K562 (cell line): ENCODE measurements at regions not wholly inside any gene's neighbourhood (a gene's known extent, or its start where the extent isn't known, plus 50 kb on each side); places are given as distances from the start of the nearest gene placed in this dataset.

Experiments used
- ATAC-seq: fragments of 200-7000 bp; cut with Tn5 transposase; 3 replicates; pipeline ENCODE4 v1.9.1; 2020; ENCODE audit warnings: moderate library complexity
- BruUV-seq: library from RNA; stranded (reverse); fragments of 400-500 nt; replicated peaks from 2 replicates; lab custom pipeline; 2021; lab: Mats Ljungman, UMichigan
- CTCF ChIA-PET: fragments of 300-600 bp; formaldehyde crosslinking; extraction: SDS; loops from one replicate; lab custom pipeline; 2021; ENCODE audit warnings: low intra/inter-chr PET ratio; lab: Yijun Ruan, JAX
- POLR2A ChIA-PET: fragments of 300-600, 350-650 bp; sonication (Branson Sonifier 250); formaldehyde crosslinking; extraction: SDS; loops from one replicate; lab custom pipeline; 2021; ENCODE audit warnings: antibody characterized with exemption, inconsistent platforms; lab: Yijun Ruan, JAX
- DNase-seq, 4 experiments: peaks; one replicate each; pipeline versions ENCODE4 v3.0.0 to v3.0.0-alpha.2; 2011 to 2018; ENCODE audit warnings: low spot score in 3 of 4, mixed read lengths in 3 of 4; ENCODE audit errors: extremely low read depth in 1 of 4
- FAIRE-seq: peaks from 2 replicates; lab custom pipeline; 2011; peaks lifted over from hg19 to GRCh38; lab: Jason Lieb, UNC
- H2AFZ ChIP-seq: 2 replicates; pipeline ENCODE4 v1.6.0; 2011; ENCODE audit warnings: low read depth, low read length, control low read depth, inconsistent platforms
- H3K27ac ChIP-seq: fragments of 200-600 bp; 3 replicates; pipeline ENCODE4 v1.8.0; 2011; ENCODE audit warnings: low read depth, mild to moderate bottlenecking, control low read depth, inconsistent platforms, low read length, moderate library complexity, mixed read lengths; ENCODE audit errors: extremely low read depth
- H3K27me3 ChIP-seq, 2 experiments: fragments of 300-600 bp in 1 of 2; 2 replicates in 1 of 2; 3 replicates in 1 of 2; pipeline versions ENCODE4 v1.6.0 to v1.8.0; 2011; ENCODE audit warnings: inconsistent platforms in 2 of 2, low read length in 2 of 2, mild to moderate bottlenecking in 1 of 2, mixed read lengths in 1 of 2, moderate library complexity in 1 of 2; ENCODE audit not compliant: control insufficient read depth in 2 of 2, insufficient read depth in 2 of 2
- H3K36me3 ChIP-seq: fragments of 300-600 bp; 3 replicates; pipeline ENCODE4 v1.8.0; 2011; ENCODE audit warnings: mild to moderate bottlenecking, low read length, inconsistent platforms; ENCODE audit not compliant: control insufficient read depth, insufficient read depth
- H3K4me1 ChIP-seq, 2 experiments: fragments of 200-600 bp in 1 of 2; replicated peaks in 1 of 2; 2 replicates in 1 of 2; 3 replicates in 1 of 2; pipeline versions ENCODE4 v1.5.1 to v1.8.0; 2011; ENCODE audit warnings: inconsistent platforms in 2 of 2, low read length in 2 of 2, mild to moderate bottlenecking in 1 of 2, mixed read lengths in 1 of 2, moderate library complexity in 1 of 2; ENCODE audit not compliant: control insufficient read depth in 2 of 2, insufficient read depth in 2 of 2
- H3K4me2 ChIP-seq: 2 replicates; pipeline ENCODE4 v1.6.1; 2011; ENCODE audit warnings: low read length, control low read depth, inconsistent platforms, mixed read lengths; ENCODE audit not compliant: insufficient read depth
- H3K4me3 ChIP-seq: fragments of 200-600 bp; sonication (generic), shearing (Covaris generic); 2 replicates; pipeline ENCODE4 v1.5.1; 2016; ENCODE audit warnings: control low read depth, inconsistent platforms
- H3K79me2 ChIP-seq: fragments of 200-600 bp; 3 replicates; pipeline ENCODE4 v1.8.0; 2011; ENCODE audit warnings: low read length, inconsistent platforms; ENCODE audit not compliant: control insufficient read depth, insufficient read depth
- H3K9ac ChIP-seq, 2 experiments: 2 replicates each; pipeline versions ENCODE4 v1.6.0 to v1.6.1; 2011; ENCODE audit warnings: low read depth in 2 of 2, low read length in 2 of 2, control low read depth in 1 of 2, inconsistent platforms in 1 of 2, mild to moderate bottlenecking in 1 of 2, mixed read lengths in 1 of 2; ENCODE audit not compliant: insufficient read depth in 1 of 2
- H3K9me1 ChIP-seq: one replicate; pipeline ENCODE4 v1.6.0; 2011; ENCODE audit warnings: inconsistent platforms, mild to moderate bottlenecking, low read length, moderate library complexity; ENCODE audit not compliant: control insufficient read depth, insufficient read depth
- H3K9me3 ChIP-seq: replicated peaks from 2 replicates; pipeline ENCODE4 v1.5.1; 2011; ENCODE audit warnings: low read depth, low read length, inconsistent platforms; ENCODE audit not compliant: control insufficient read depth, insufficient read depth
- H4K20me1 ChIP-seq: replicated peaks from 2 replicates; pipeline ENCODE4 v1.6.1; 2011; ENCODE audit warnings: low read length, inconsistent platforms, mixed read lengths; ENCODE audit not compliant: control insufficient read depth, insufficient read depth
- ARID4B ChIP-seq: sonication (generic); formaldehyde crosslinking; IDR thresholded peaks from 2 replicates; pipeline ENCODE4 v1.8.0; 2022; ENCODE audit warnings: mild to moderate bottlenecking, missing genetic modification reagents
- DDX20 ChIP-seq: fragments of 450-650 bp; IDR thresholded peaks from 2 replicates; pipeline ENCODE4 v1.6.1; 2016; ENCODE audit warnings: missing genetic modification characterization, low read depth, mild to moderate bottlenecking, missing compliant biosample characterization, moderate library complexity
- E2F4 ChIP-seq: sonication (generic); formaldehyde crosslinking; IDR thresholded peaks from 2 replicates; pipeline ENCODE4 v1.8.0; 2022; ENCODE audit warnings: mild to moderate bottlenecking, low read depth, missing genetic modification reagents
- ETV5 ChIP-seq: sonication (generic); formaldehyde crosslinking; IDR thresholded peaks from 2 replicates; pipeline ENCODE4 v1.4.0; 2020; ENCODE audit warnings: low read depth, mild to moderate bottlenecking, missing genetic modification reagents
- GABPB2 ChIP-seq: fragments of 250-450 bp; sonication (Bioruptor Pico); conservative IDR thresholded peaks from 2 replicates; pipeline ENCODE4 v1.5.1; 2021; ENCODE audit warnings: mild to moderate bottlenecking
- MAFG ChIP-seq: fragments of 450-650 bp; conservative IDR thresholded peaks from 2 replicates; pipeline ENCODE4 v1.6.1; 2016; ENCODE audit warnings: missing genetic modification characterization, missing compliant biosample characterization
- NR2F6 ChIP-seq: fragments of 450-650 bp; formaldehyde crosslinking; IDR thresholded peaks from 2 replicates; pipeline ENCODE4 v1.4.0; 2020; ENCODE audit warnings: mild to moderate bottlenecking
- POLR2AphosphoS2 ChIP-seq: IDR thresholded peaks from 2 replicates; pipeline ENCODE4 v1.6.1; 2012; ENCODE audit warnings: low read length, improper control_type of control experiment
- SNAPC5 ChIP-seq: fragments of 250-450 bp; sonication (Bioruptor Pico); IDR thresholded peaks from 2 replicates; pipeline ENCODE4 v1.8.0; 2021; ENCODE audit warnings: moderate library complexity, mild to moderate bottlenecking, inconsistent platforms
- SNRNP70 ChIP-seq: fragments of 200-400 bp; formaldehyde crosslinking; optimal IDR thresholded peaks from 2 replicates; pipeline ENCODE3; 2017; ENCODE audit warnings: low read depth, low read length
- THRA ChIP-seq: fragments of 450-650 bp; IDR thresholded peaks from 2 replicates; pipeline ENCODE4 v1.6.1; 2017; ENCODE audit warnings: mild to moderate bottlenecking, moderate library complexity
- ZNF174 ChIP-seq: fragments of 250-450 bp; sonication (Bioruptor Pico); IDR thresholded peaks from 2 replicates; pipeline ENCODE4 v1.4.0; 2020; ENCODE audit warnings: mild to moderate bottlenecking
- ZNF316 ChIP-seq: fragments of 450-650 bp; IDR thresholded peaks from 2 replicates; pipeline ENCODE4 v1.6.1; 2016
- ZNF395 ChIP-seq: fragments of 200-800 bp; sonication (Bioruptor generic); IDR thresholded peaks from 2 replicates; pipeline ENCODE4 v1.6.1; 2017; ENCODE audit warnings: missing genetic modification characterization, missing compliant biosample characterization
- ZNF431 ChIP-seq: sonication (generic); formaldehyde crosslinking; IDR thresholded peaks from 2 replicates; pipeline ENCODE4 v1.8.0; 2022; ENCODE audit warnings: mild to moderate bottlenecking, missing genetic modification reagents
- ZNF785 ChIP-seq: fragments of 250-450 bp; sonication (Bioruptor Pico); IDR thresholded peaks from 2 replicates; pipeline ENCODE4 v1.4.0; 2020; ENCODE audit warnings: mild to moderate bottlenecking
- WGBS: fragments of 100-300 bp; shearing (Covaris generic); methylation state at CpG from one replicate; pipeline ENCODE4 v1.1.6; 2016; ENCODE audit warnings: low coverage, mixed read lengths; ENCODE audit not compliant: insufficient coverage; ENCODE audit errors: missing lambda C conversion rate; 5-methylcytosine and 5-hydroxymethylcytosine counted together
- in situ Hi-C: fragments of 300-500 bp; cut with MboI; formaldehyde crosslinking; loops from 4 replicates; pipeline ENCODE4 v1.15.0; 2018; ENCODE audit warnings: inconsistent platforms, mixed read lengths
- intact Hi-C: fragments of 100-400 bp; cut with micrococcal nuclease; formaldehyde crosslinking; loops from 2 replicates; pipeline ENCODE4 v1.14.2; 2022

GRCh38 chr5:174231956-174232487 lies 186.5 kb downstream of the NSG2 start:
- Histone ChIP-seq H3K9ac (no peak overlapping the region), H3K27me3 (peaks cover 0 to 8% of the 10 kb centered on the region in 2 experiments; a peak in 3 of 5 replicates), H3K27ac (no peak overlapping the region), H3K4me2 (no peak overlapping the region), H3K9me1 (no peaks in the 10 kb centered on the region), H2AFZ (no peak overlapping the region), H3K4me1 (no peaks in the 10 kb centered on the region), H3K36me3 (no peaks in the 10 kb centered on the region), H4K20me1 (no peaks in the 10 kb centered on the region), H3K9me3 (no peaks in the 10 kb centered on the region), H3K4me3 (no peak overlapping the region), H3K79me2 (no peaks in the 10 kb centered on the region)
- ATAC-seq (no peak), DNase-seq (no peak), FAIRE-seq (no peak)
- no TSS peak for BruUV-seq
- in situ Hi-C loops = no loop called here
- ChIA-PET CTCF (no interaction called here), POLR2A (no interaction called here)
- 0% methylated on average over 7 of the region's 7 CpGs for WGBS
- intact Hi-C loops = no loop called here
- 0 out of 2 replicates have a peak, but pooled peaks have one; percentile 14 for TF ChIP-seq MAFG (tag)
- TF ChIP-seq ARID4B (CRISPR knock-in tag) = no peak
- TF ChIP-seq DDX20 (tag) = no peak
- no peak for TF ChIP-seq SNAPC5 (CRISPR knock-in tag)
- no peak for TF ChIP-seq ZNF395 (CRISPR knock-in tag)
- no peak for TF ChIP-seq POLR2AphosphoS2
- TF ChIP-seq THRA = no peak
- TF ChIP-seq ZNF785 (CRISPR knock-in tag) = no peak
- no peak for TF ChIP-seq E2F4
- TF ChIP-seq ZNF316 = peak; percentile 62
- no peak for TF ChIP-seq NR2F6
- TF ChIP-seq ZNF431 (CRISPR knock-in tag) = no peak
- TF ChIP-seq GABPB2 (CRISPR knock-in tag) = no peak
- TF ChIP-seq SNRNP70 = no peak
- no peak for TF ChIP-seq ETV5 (CRISPR knock-in tag)
- TF ChIP-seq ZNF174 = no peak
